K562 (cell line): ENCODE measurements at regions not wholly inside any gene's neighbourhood (a gene's known extent, or its start where the extent isn't known, plus 50 kb on each side); places are given as distances from the start of the nearest gene placed in this dataset.
A peak's percentile ranks its signal among the peaks of the same experiment; 100 is the strongest.

ENCODE experiments used
- BCOR ChIP-seq: fragments of 450-650 bp; IDR thresholded peaks from 2 replicates; pipeline ENCODE4 v1.6.1; 2016
- C11orf30 ChIP-seq: fragments of 450-650 bp; IDR thresholded peaks from 2 replicates; pipeline ENCODE4 v1.6.1; 2016; ENCODE audit warnings: low read depth, mild to moderate bottlenecking
- CEBPG ChIP-seq, 3 experiments: fragments of 200-800 bp in 1 of 3; sonication (Bioruptor generic) in 1 of 3; sonication (generic) in 1 of 3; formaldehyde crosslinking in 1 of 3; IDR thresholded peaks in 2 of 3; conservative IDR thresholded peaks in 1 of 3; 2 replicates each; pipeline versions ENCODE4 v1.6.1 to v1.8.0; 2016 to 2022; ENCODE audit warnings: missing compliant biosample characterization in 2 of 3, missing genetic modification characterization in 2 of 3, mild to moderate bottlenecking in 1 of 3, missing genetic modification reagents in 1 of 3
- HDAC2 ChIP-seq: fragments of 450-650 bp; IDR thresholded peaks from 2 replicates; pipeline ENCODE4 v1.6.1; 2016; ENCODE audit warnings: mild to moderate bottlenecking
- ILK ChIP-seq: fragments of 450-650 bp; IDR thresholded peaks from 2 replicates; pipeline ENCODE4 v1.6.1; 2016; ENCODE audit warnings: missing genetic modification characterization, low read depth, mild to moderate bottlenecking, missing compliant biosample characterization, moderate library complexity, borderline replicate concordance
- MIER1 ChIP-seq: fragments of 450-650 bp; IDR thresholded peaks from 2 replicates; pipeline ENCODE4 v1.6.1; 2016; ENCODE audit warnings: antibody characterized with exemption, mild to moderate bottlenecking, low read depth
- NEUROD1 ChIP-seq: fragments of 150-350 bp; IDR thresholded peaks from 2 replicates; pipeline ENCODE4 v1.6.1; 2014; ENCODE audit warnings: borderline replicate concordance, low read length, low read depth; ENCODE audit not compliant: partially characterized antibody
- PCBP2 ChIP-seq: fragments of 200-400 bp; formaldehyde crosslinking; IDR thresholded peaks from 2 replicates; pipeline ENCODE4 v1.6.1; 2018; ENCODE audit warnings: low read length, low read depth, mild to moderate bottlenecking, moderate library complexity; ENCODE audit not compliant: poor library complexity, severe bottlenecking
- RCOR1 ChIP-seq, 2 experiments: IDR thresholded peaks; 2 replicates each; pipeline ENCODE4 v1.6.1; 2012; ENCODE audit warnings: low read depth in 2 of 2, low read length in 2 of 2, borderline replicate concordance in 1 of 2, improper control_type of control experiment in 1 of 2
- RNF2 ChIP-seq: sonication (generic); IDR thresholded peaks from 2 replicates; pipeline ENCODE4 v1.6.1; 2016
- TAL1 ChIP-seq: fragments of 450-650 bp; IDR thresholded peaks from 2 replicates; pipeline ENCODE4 v1.6.1; 2016; ENCODE audit warnings: mild to moderate bottlenecking
- TCFL5 ChIP-seq: fragments of 250-450 bp; sonication (Bioruptor Pico); conservative IDR thresholded peaks from 2 replicates; pipeline ENCODE4 v1.6.1; 2021; ENCODE audit warnings: mild to moderate bottlenecking, moderate library complexity, matching md5 sums
- XRCC4 ChIP-seq: IDR thresholded peaks from one replicate; pipeline ENCODE4 v1.6.1; 2011; ENCODE audit not compliant: insufficient read depth, insufficient read length; ENCODE audit errors: extremely low read depth
- ZNF253 ChIP-seq: fragments of 250-450 bp; sonication (Bioruptor Pico); conservative IDR thresholded peaks from 2 replicates; pipeline ENCODE4 v1.6.1; 2021; ENCODE audit warnings: mild to moderate bottlenecking
- ZNF431 ChIP-seq: sonication (generic); formaldehyde crosslinking; IDR thresholded peaks from 2 replicates; pipeline ENCODE4 v1.8.0; 2022; ENCODE audit warnings: mild to moderate bottlenecking, missing genetic modification reagents
- ZNF507 ChIP-seq: conservative IDR thresholded peaks from 2 replicates; pipeline ENCODE4 v1.6.1; 2017; ENCODE audit warnings: missing genetic modification characterization, missing compliant biosample characterization
- TF ChIP-seq, protein P1 (sequence below): sonication (generic); IDR thresholded peaks from 2 replicates; pipeline ENCODE4 v1.6.1; 2016
- TF ChIP-seq, protein P2 (sequence below): fragments of 200-800 bp; sonication (Bioruptor generic); IDR thresholded peaks from 2 replicates; pipeline ENCODE4 v1.6.1; 2017; ENCODE audit warnings: missing genetic modification characterization, missing compliant biosample characterization
- TF ChIP-seq, protein P3 (sequence below): conservative IDR thresholded peaks from 2 replicates; pipeline ENCODE4 v1.6.1; 2011; ENCODE audit warnings: low read depth, mild to moderate bottlenecking, low read length; ENCODE audit not compliant: control insufficient read depth
- TF ChIP-seq, protein P4 (sequence below): fragments of 450-650 bp; formaldehyde crosslinking; IDR thresholded peaks from 2 replicates; pipeline ENCODE4 v1.4.0; 2022; ENCODE audit warnings: missing genetic modification characterization
- TF ChIP-seq, protein P5 (sequence below): fragments of 200-800 bp; sonication (Bioruptor generic); IDR thresholded peaks from 2 replicates; pipeline ENCODE4 v1.6.1; 2017; ENCODE audit warnings: missing genetic modification characterization, missing compliant biosample characterization
- TF ChIP-seq, protein P6 (sequence below): fragments of 450-650 bp; formaldehyde crosslinking; IDR thresholded peaks from 2 replicates; pipeline ENCODE4 v1.4.0; 2020; ENCODE audit warnings: mild to moderate bottlenecking

DNA sequence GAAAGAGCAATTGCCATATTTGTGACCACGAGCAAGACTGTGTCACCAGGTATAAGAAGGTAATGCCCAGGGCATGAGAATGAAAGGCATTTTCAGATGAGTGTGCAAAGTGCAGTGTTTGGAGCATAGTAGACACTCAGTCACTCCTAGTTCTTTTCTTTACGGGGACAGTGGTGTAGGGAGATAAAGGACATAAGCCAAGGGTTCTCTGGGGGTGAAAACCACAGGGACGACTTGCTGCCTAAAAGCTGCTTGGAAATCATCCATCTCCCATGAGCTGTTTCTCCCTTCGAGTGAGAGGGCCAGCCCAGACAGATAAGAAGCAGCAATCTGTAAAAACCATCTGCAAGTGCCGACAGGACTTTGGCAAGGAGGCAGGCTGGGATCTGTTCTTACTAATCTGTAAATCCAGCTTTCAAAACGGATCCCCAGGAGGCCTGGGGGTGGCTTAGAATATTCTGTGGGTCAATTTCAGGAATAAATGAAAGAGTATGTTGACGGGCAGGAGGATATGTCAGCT lies 221.6 kb downstream of the LPIN1 start (continued):
- TF ChIP-seq RCOR1 (IDR thresholded peaks at IDR 0.05; ENCODE audit: borderline replicate concordance in 1 of 2, low read depth in 2 of 2, low read length in 2 of 2) (peak; percentile 97 to 99), CEBPG (CRISPR knock-in tag; IDR thresholded peaks at IDR 0.05) (no peak), CEBPG (tag; conservative IDR thresholded peaks at IDR 0.05 in 1 of 2, IDR thresholded peaks at IDR 0.05 in 1 of 2) (no peak), TCFL5 (no peak), PCBP2 (no peak), C11orf30 (peak; percentile 78), ZNF507 (tag) (no peak), RNF2 (peak; percentile 98), HDAC2 (peak; percentile 98), ILK (no peak), NEUROD1 (peak; percentile 95), XRCC4 (no peak), ZNF431 (CRISPR knock-in tag) (no peak), TAL1 (peak; percentile 99), MIER1 (no peak), ZNF253 (CRISPR knock-in tag) (no peak), BCOR (peak; percentile 95)
- TF ChIP-seq, protein P1, sequence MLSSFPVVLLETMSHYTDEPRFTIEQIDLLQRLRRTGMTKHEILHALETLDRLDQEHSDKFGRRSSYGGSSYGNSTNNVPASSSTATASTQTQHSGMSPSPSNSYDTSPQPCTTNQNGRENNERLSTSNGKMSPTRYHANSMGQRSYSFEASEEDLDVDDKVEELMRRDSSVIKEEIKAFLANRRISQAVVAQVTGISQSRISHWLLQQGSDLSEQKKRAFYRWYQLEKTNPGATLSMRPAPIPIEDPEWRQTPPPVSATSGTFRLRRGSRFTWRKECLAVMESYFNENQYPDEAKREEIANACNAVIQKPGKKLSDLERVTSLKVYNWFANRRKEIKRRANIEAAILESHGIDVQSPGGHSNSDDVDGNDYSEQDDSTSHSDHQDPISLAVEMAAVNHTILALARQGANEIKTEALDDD: peak; percentile 94
- TF ChIP-seq, protein P2, sequence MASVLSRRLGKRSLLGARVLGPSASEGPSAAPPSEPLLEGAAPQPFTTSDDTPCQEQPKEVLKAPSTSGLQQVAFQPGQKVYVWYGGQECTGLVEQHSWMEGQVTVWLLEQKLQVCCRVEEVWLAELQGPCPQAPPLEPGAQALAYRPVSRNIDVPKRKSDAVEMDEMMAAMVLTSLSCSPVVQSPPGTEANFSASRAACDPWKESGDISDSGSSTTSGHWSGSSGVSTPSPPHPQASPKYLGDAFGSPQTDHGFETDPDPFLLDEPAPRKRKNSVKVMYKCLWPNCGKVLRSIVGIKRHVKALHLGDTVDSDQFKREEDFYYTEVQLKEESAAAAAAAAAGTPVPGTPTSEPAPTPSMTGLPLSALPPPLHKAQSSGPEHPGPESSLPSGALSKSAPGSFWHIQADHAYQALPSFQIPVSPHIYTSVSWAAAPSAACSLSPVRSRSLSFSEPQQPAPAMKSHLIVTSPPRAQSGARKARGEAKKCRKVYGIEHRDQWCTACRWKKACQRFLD: peak; percentile 99
- TF ChIP-seq, protein P3, sequence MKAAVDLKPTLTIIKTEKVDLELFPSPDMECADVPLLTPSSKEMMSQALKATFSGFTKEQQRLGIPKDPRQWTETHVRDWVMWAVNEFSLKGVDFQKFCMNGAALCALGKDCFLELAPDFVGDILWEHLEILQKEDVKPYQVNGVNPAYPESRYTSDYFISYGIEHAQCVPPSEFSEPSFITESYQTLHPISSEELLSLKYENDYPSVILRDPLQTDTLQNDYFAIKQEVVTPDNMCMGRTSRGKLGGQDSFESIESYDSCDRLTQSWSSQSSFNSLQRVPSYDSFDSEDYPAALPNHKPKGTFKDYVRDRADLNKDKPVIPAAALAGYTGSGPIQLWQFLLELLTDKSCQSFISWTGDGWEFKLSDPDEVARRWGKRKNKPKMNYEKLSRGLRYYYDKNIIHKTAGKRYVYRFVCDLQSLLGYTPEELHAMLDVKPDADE: peak; percentile 93
- TF ChIP-seq, protein P4, sequence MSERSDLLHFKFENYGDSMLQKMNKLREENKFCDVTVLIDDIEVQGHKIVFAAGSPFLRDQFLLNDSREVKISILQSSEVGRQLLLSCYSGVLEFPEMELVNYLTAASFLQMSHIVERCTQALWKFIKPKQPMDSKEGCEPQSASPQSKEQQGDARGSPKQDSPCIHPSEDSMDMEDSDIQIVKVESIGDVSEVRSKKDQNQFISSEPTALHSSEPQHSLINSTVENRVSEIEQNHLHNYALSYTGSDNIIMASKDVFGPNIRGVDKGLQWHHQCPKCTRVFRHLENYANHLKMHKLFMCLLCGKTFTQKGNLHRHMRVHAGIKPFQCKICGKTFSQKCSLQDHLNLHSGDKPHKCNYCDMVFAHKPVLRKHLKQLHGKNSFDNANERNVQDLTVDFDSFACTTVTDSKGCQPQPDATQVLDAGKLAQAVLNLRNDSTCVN (CRISPR knock-in tag): peak; percentile 50; the same call in 1 of the 2 replicates
- TF ChIP-seq, protein P5, sequence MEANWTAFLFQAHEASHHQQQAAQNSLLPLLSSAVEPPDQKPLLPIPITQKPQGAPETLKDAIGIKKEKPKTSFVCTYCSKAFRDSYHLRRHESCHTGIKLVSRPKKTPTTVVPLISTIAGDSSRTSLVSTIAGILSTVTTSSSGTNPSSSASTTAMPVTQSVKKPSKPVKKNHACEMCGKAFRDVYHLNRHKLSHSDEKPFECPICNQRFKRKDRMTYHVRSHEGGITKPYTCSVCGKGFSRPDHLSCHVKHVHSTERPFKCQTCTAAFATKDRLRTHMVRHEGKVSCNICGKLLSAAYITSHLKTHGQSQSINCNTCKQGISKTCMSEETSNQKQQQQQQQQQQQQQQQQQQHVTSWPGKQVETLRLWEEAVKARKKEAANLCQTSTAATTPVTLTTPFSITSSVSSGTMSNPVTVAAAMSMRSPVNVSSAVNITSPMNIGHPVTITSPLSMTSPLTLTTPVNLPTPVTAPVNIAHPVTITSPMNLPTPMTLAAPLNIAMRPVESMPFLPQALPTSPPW (CRISPR knock-in tag): peak; percentile 85
- TF ChIP-seq, protein P6, sequence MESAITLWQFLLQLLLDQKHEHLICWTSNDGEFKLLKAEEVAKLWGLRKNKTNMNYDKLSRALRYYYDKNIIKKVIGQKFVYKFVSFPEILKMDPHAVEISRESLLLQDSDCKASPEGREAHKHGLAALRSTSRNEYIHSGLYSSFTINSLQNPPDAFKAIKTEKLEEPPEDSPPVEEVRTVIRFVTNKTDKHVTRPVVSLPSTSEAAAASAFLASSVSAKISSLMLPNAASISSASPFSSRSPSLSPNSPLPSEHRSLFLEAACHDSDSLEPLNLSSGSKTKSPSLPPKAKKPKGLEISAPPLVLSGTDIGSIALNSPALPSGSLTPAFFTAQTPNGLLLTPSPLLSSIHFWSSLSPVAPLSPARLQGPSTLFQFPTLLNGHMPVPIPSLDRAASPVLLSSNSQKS (CRISPR knock-in tag): no peak
